ENCODE measurements at regions not wholly inside any gene's neighbourhood (a gene's known extent, or its start where the extent isn't known, plus 50 kb on each side); places are given as distances from the start of the nearest gene placed in this dataset.

DNA sequence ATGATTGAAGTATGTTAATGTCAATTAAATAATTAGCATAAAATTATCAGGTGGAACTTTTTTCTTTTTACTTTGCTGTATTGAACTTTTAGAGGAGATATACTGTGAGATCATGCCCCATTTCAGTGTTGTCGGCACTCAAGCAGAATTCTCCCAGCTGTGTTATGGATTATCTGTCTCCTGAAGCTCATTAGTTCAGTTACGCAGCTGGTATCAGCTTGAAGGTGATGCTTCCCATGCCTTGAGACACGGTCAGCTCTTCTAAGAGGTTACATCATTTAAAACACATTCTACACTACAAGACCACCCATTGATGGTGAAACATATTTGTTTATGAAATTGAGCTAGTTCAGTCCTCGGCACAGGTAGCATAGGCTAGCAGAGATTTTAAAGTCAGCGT, 68.9 kb upstream of the PHACTR2 start:
- peaks cover 3% of the 10 kb centered on the region for H3K4me1 Mint-ChIP-seq (ENCODE audit: low read depth)
- ChIA-PET CTCF (interaction anchor here (0.9 kb wide), 1 partner anchor 582 kb away, joined by 3 read pairs; no protein-coding TSS in a partner anchor), POLR2A (interaction anchor here (0.6 kb wide), 1 partner anchor 43 kb away, joined by 3 read pairs; no protein-coding TSS in a partner anchor)
- no peak overlapping the region for H3K4me3 Mint-ChIP-seq
- peaks cover 2% of the 10 kb centered on the region for H3K36me3 Mint-ChIP-seq (ENCODE audit: low read depth)
- no peak for DNase-seq
- no peak for ATAC-seq
- no peak overlapping the region for H3K27ac Mint-ChIP-seq
- H3K27me3 Mint-ChIP-seq (ENCODE audit: low read depth) = no peaks in the 10 kb centered on the region
- no peaks in the 10 kb centered on the region for H3K9me3 Mint-ChIP-seq (ENCODE audit: insufficient read depth)

DNA sequence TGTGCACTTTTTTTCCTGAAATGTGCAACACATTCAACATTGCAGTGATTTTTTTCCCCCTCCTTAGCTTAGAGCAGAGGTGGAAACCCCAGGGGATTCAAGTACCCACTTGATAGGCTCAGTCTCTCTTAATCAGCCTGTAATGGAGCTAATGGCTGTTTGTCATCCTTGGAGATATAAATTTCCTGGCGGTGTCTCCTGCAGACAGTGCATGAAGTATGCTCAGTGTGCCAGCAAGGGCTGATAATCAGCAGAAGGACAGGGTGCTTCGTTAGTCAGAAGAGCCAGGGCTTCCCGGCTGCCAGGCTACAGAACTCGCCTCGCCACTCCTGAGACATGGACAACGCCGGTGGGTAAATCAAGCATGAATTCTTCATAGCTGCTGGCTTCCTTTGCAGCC, 69.8 kb upstream of the PHACTR2 start:
- no peak overlapping the region for H3K4me3 Mint-ChIP-seq

DNA sequence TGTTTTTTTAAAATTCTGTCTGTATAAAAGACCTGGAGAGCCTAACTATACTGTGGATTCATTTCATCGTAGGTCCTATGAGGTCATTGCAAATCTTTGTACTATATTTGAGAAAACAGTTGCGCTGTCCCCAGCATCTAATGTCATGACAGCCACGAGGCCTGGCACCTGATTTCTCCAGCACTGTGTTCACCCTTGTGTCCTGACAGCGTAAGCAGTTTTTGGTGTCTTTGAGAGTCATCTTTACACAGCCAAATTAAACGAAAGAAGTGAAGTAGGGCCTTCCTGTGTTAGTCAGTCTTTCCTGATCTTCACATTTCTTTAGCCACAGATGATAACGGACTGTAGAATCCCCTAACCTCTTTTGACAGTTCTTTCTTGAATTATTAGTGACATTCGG, 70.6 kb upstream of the PHACTR2 start:
- Mint-ChIP-seq H3K4me1 (ENCODE audit: low read depth) (no peaks in the 10 kb centered on the region), H3K27ac (no peak overlapping the region), H3K9me3 (ENCODE audit: insufficient read depth) (no peaks in the 10 kb centered on the region), H3K36me3 (ENCODE audit: low read depth) (no peaks in the 10 kb centered on the region), H3K27me3 (ENCODE audit: low read depth) (no peaks in the 10 kb centered on the region), H3K4me3 (no peak overlapping the region)
- POLR2A ChIA-PET = no interaction called here
- ATAC-seq (no peak), DNase-seq (no peak)
- CTCF ChIA-PET = no interaction called here

More for the DNA sequence above, 69.8 kb upstream of the PHACTR2 start:
- Mint-ChIP-seq H3K27ac (no peak overlapping the region), H3K4me1 (ENCODE audit: low read depth) (no peaks in the 10 kb centered on the region), H3K27me3 (ENCODE audit: low read depth) (no peaks in the 10 kb centered on the region), H3K9me3 (ENCODE audit: insufficient read depth) (no peaks in the 10 kb centered on the region), H3K36me3 (ENCODE audit: low read depth) (no peaks in the 10 kb centered on the region)
- DNase-seq (no peak), ATAC-seq (no peak)
- ChIA-PET POLR2A (no interaction called here), CTCF (no interaction called here)

DNA sequence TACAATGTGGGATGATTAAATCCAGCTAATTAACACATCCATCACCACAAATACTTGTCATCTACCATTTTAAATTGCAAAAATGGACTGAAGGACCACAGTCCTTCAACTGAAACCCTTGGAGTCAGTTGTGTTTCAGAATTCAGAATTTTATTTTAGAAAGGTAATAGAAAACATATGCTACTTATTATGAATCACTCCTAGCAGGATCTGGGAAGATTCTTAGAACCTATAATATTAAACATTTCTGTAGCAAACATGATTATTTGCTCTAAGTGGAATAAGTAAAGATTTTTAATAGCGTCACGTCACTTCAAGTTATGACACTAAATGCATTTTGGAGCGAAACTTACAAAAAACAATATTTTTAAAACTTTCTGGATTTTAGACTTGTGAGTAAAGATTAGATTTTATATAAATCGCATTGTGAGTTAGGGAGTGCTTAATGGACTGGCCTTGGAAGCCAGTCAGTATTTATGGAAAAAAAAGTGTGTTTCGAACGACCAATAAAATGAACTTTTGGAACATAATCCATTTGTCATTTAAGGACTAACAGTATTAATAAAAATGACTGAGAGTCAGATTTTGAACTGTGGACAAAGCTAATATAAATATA, 71.8 kb upstream of the PHACTR2 start:
- POLR2A ChIA-PET = no interaction called here
- no peak for DNase-seq
- no peak overlapping the region for H3K27ac Mint-ChIP-seq
- no peak for ATAC-seq
- H3K27me3 Mint-ChIP-seq (ENCODE audit: low read depth) = no peaks in the 10 kb centered on the region
- CTCF ChIA-PET = no interaction called here
- H3K36me3 Mint-ChIP-seq (ENCODE audit: low read depth) = no peaks in the 10 kb centered on the region
- no peaks in the 10 kb centered on the region for H3K4me1 Mint-ChIP-seq (ENCODE audit: low read depth)
- H3K4me3 Mint-ChIP-seq = no peak overlapping the region
- H3K9me3 Mint-ChIP-seq (ENCODE audit: insufficient read depth) = no peaks in the 10 kb centered on the region

DNA sequence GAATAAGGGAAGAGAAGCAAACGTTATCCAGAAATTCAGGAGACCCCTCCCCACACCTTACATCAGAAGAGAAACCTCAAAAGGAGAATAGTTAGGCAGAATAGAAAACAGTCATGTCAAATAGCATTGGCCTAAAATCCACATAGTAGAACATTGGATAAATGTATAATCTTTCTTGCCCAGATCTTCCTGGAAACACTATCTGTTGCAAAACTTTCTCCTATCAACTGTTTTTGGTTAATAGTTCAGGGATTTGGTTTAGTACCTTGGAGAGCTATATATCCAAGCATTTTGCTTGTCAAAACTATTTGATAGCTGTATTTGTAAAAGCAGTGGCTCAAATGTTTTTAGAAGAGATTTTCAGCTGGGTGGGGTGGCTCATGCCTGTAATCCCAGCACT, 74.3 kb upstream of the PHACTR2 start:
- Mint-ChIP-seq H3K36me3 (ENCODE audit: low read depth) (no peaks in the 10 kb centered on the region), H3K4me3 (no peak overlapping the region), H3K27ac (no peak overlapping the region), H3K27me3 (ENCODE audit: low read depth) (no peaks in the 10 kb centered on the region), H3K4me1 (ENCODE audit: low read depth) (peaks cover 6% of the 10 kb centered on the region), H3K9me3 (ENCODE audit: insufficient read depth) (peaks cover 3% of the 10 kb centered on the region)
- ATAC-seq = no peak
- CTCF ChIA-PET = no interaction called here
- POLR2A ChIA-PET = no interaction called here
- DNase-seq = no peak

DNA sequence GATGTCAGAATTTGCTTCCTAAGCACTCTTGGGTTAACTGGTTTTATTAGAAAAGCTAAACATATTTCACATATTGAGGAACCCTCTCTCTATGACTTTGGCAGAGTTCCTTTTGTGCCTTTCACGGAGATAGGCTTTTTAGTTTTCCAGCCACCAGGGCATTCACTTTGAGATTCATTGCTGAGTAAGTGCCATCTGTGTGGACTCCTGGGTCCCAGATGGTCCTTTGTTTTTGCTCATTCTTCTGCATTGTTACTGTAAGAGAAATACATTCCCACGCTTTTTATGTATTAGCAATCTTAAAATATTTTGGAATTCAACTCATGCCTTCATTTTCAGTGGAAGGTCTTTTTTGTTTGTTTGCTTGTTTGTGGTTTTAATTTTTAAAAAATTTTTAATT, 76.3 kb upstream of the PHACTR2 start:
- ChIA-PET POLR2A (no interaction called here), CTCF (interaction anchor here (2.7 kb wide), 1 partner anchor 26 kb away, joined by 10 read pairs; no protein-coding TSS in a partner anchor)
- H3K27ac Mint-ChIP-seq = no peak overlapping the region
- H3K4me3 Mint-ChIP-seq = no peak overlapping the region
- no peak for DNase-seq
- H3K4me1 Mint-ChIP-seq (ENCODE audit: low read depth) = peaks cover 16% of the 10 kb centered on the region
- ATAC-seq = no peak
- H3K36me3 Mint-ChIP-seq (ENCODE audit: low read depth) = peaks cover 4% of the 10 kb centered on the region
- peaks cover 3% of the 10 kb centered on the region for H3K9me3 Mint-ChIP-seq (ENCODE audit: insufficient read depth)
- no peaks in the 10 kb centered on the region for H3K27me3 Mint-ChIP-seq (ENCODE audit: low read depth)

DNA sequence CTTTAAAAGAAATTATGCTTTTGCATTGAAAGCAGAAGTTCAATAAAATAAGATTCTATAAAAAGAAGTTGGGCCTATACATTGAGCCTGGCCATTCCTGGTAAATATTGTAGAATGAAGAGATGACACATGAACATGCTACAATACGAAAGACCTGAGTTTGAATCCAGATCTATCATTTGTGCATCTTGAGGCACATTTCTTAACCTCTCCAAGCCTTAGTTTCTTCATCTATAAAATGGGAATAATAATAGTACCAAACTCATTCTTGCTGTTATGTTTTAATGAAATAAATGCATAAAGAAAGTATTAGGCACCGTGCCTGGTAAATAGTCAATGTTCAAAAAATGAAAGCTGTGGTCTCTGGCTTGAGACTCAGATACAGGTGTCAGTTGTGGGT, 76.9 kb upstream of the PHACTR2 start:
- peaks cover 4% of the 10 kb centered on the region for H3K36me3 Mint-ChIP-seq (ENCODE audit: low read depth)
- ChIA-PET POLR2A (interaction anchor here (1.0 kb wide), 1 partner anchor 243 kb away, joined by 5 read pairs; the partner anchor contains the start of gene LTV1), CTCF (interaction anchor here (0.8 to 2.7 kb wide), 2 partner anchors 10 to 25 kb away, joined by 3 to 10 read pairs; no protein-coding TSS in a partner anchor)
- peaks cover 16% of the 10 kb centered on the region for H3K4me1 Mint-ChIP-seq (ENCODE audit: low read depth)
- H3K27me3 Mint-ChIP-seq (ENCODE audit: low read depth) = no peaks in the 10 kb centered on the region
- DNase-seq (no peak), ATAC-seq (no peak)
- peaks cover 3% of the 10 kb centered on the region for H3K9me3 Mint-ChIP-seq (ENCODE audit: insufficient read depth)
- H3K4me3 Mint-ChIP-seq = no peak overlapping the region
- no peak overlapping the region for H3K27ac Mint-ChIP-seq

DNA sequence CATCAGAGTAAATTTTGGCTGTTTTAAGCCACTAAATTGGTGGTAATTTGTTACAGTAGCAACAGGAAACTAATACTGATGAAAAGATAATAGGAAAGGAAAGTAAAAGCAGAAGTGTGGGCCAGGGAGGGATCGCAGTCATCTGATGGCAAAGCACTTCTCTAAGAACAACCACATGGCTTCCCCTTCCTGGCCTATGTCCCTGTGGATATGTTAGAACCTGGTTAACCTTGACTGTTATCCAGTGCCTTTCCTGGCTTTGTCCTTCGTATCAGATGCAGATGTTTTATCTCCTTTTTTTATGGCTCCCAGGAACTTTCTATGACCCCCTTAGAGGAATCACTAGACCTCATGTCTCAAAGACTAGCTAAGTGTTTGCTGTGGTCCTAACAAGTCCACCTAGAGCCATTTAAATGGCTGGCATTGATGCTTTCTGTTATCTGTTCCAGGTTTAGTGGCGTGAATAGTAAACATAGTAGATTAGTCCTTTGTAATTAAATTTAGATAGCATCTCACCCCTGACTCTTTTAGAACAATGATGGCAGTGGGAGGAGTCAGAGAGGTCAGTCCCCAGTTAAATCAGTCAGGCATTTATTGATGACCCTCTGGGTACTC, 79.2 kb upstream of the PHACTR2 start:
- Mint-ChIP-seq H3K27me3 (ENCODE audit: low read depth) (no peaks in the 10 kb centered on the region), H3K4me1 (ENCODE audit: low read depth) (peaks cover 16% of the 10 kb centered on the region), H3K36me3 (ENCODE audit: low read depth) (peaks cover 4% of the 10 kb centered on the region), H3K27ac (peak overlapping the region; percentile 71), H3K9me3 (ENCODE audit: insufficient read depth) (peaks cover 3% of the 10 kb centered on the region), H3K4me3 (no peak overlapping the region)
- peak; percentile 51 for DNase-seq
- ATAC-seq = peak; percentile 82
- CTCF ChIA-PET = interaction anchor here (2.7 kb wide), 1 partner anchor 23 kb away, joined by 10 read pairs; no protein-coding TSS in a partner anchor
- POLR2A ChIA-PET = interaction anchor here (0.7 kb wide), 1 partner anchor 143 kb away, joined by 3 read pairs; no protein-coding TSS in a partner anchor

DNA sequence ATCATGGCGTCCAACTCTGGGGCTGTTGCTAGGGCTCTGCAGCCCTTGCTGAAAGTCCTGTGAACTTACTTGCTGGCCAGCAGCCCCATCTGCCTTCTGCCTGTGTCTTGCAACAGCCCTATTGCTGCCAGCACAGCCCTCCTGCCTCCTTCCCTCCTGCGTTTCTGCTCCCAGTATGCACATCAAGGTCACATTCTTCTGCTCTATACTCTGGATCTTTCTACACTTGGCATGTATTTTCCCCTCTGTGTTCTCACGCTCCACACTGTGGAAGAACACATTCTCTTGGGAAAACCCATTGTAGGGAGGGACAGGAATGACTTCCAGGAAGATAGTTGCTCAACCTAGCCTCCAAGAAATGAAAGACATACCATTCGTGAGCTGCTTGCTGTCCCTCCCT, 80.9 kb upstream of the PHACTR2 start:
- Mint-ChIP-seq H3K27me3 (ENCODE audit: low read depth) (no peaks in the 10 kb centered on the region), H3K9me3 (ENCODE audit: insufficient read depth) (peaks cover 3% of the 10 kb centered on the region), H3K4me3 (no peak overlapping the region), H3K27ac (no peak overlapping the region), H3K4me1 (ENCODE audit: low read depth) (peaks cover 16% of the 10 kb centered on the region), H3K36me3 (ENCODE audit: low read depth) (peaks cover 4% of the 10 kb centered on the region)
- ChIA-PET CTCF (no interaction called here), POLR2A (no interaction called here)
- DNase-seq (no peak), ATAC-seq (no peak)

DNA sequence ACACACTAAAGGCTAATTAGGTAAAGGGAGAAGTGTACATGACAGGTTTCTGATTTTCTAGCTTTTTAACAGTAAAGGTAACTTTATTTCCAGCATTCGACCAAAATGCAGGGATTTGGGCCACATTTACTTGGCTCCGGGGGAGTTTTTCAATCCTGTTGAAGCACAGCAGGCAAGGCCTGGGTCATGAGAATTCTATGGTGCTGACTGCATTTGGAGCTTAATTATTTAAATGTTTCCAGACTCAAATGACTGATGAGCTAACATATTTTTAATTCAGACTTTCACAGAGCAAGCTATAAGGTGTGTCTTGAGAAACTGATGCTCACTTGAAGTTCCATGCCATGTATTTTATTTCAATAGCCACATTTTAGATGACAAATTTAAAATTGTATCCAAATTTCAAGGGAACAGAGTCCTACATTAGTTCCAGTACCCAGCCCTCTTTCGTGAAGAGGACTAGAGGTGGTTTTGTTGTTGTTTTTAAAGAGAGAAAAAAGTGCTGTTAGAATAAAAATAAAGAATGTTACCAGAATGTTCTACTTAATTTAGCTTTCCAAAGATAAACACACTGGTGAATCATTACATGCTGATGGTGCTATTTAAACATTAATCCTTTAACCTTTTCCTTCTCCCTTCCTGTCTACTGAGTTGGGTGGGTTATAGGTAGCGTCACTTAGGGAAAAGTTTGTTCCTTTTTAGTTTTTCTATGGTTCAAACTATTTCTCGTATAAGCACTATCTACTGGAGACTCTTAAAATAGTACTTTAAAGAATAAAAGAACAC, 82.3 kb upstream of the PHACTR2 start:
- Mint-ChIP-seq H3K27ac (no peak overlapping the region), H3K4me1 (ENCODE audit: low read depth) (peaks cover 16% of the 10 kb centered on the region), H3K27me3 (ENCODE audit: low read depth) (no peaks in the 10 kb centered on the region), H3K36me3 (ENCODE audit: low read depth) (peaks cover 4% of the 10 kb centered on the region), H3K4me3 (no peak overlapping the region), H3K9me3 (ENCODE audit: insufficient read depth) (peaks cover 2% of the 10 kb centered on the region)
- DNase-seq = no peak
- ATAC-seq = no peak
- ChIA-PET POLR2A (no interaction called here), CTCF (interaction anchor here (1.5 kb wide), 1 partner anchor 20 kb away, joined by 6 read pairs; no protein-coding TSS in a partner anchor)

DNA sequence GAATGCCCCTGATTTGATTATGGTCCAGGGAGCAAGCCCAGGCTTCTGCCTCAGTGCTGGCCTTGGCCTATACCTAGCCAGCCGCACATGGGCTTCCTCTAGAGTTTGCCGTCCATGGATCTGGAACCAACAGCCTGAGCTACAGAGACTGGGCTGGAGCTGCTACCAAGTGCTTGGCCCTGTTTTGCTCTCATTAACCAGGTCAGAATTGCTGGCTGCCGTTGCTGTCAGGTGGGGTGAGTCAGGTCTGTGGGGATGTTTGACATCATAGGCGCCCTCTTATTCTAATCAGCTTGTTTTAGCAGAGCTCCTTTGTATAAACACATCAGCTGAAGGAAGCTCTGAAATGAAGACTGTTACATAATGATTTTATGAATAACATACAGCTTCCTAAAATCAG, 83.1 kb upstream of the PHACTR2 start:
- Mint-ChIP-seq H3K4me1 (ENCODE audit: low read depth) (peaks cover 16% of the 10 kb centered on the region), H3K9me3 (ENCODE audit: insufficient read depth) (no peaks in the 10 kb centered on the region), H3K4me3 (no peak overlapping the region), H3K36me3 (ENCODE audit: low read depth) (peaks cover 4% of the 10 kb centered on the region), H3K27me3 (ENCODE audit: low read depth) (no peaks in the 10 kb centered on the region), H3K27ac (no peak overlapping the region)
- POLR2A ChIA-PET = no interaction called here
- no peak for DNase-seq
- no peak for ATAC-seq
- CTCF ChIA-PET = interaction anchor here (1.5 kb wide), 1 partner anchor 19 kb away, joined by 6 read pairs; no protein-coding TSS in a partner anchor

DNA sequence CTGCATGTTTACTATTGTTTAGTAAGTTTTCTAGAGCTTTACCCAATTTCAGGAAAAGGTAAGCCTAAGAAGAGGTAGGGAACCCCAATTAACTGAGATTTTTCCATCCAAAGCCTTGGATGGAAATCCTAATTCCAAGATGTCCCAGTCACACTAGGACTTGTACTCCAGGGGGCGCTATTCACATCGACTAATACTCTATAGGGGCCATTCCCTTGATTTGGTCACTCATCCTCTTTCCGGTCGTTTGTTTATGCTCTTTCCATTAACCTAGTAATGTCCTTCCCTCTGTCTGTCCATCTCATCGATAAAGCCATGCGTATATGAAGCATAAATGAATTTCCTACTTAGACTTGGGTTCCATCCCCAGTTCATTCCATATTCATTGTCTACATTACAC, 80.8 kb upstream of the FUCA2 start:
- DNase-seq = no peak
- Mint-ChIP-seq H3K4me3 (no peak overlapping the region), H3K9me3 (ENCODE audit: insufficient read depth) (no peaks in the 10 kb centered on the region), H3K27ac (no peak overlapping the region), H3K36me3 (ENCODE audit: low read depth) (no peaks in the 10 kb centered on the region), H3K27me3 (ENCODE audit: low read depth) (no peaks in the 10 kb centered on the region), H3K4me1 (ENCODE audit: low read depth) (no peaks in the 10 kb centered on the region)
- CTCF ChIA-PET = interaction anchor here (1.2 to 2.5 kb wide), 2 partner anchors 17 to 421 kb away, joined by 4 to 6 read pairs; no protein-coding TSS in a partner anchor
- POLR2A ChIA-PET = no interaction called here
- ATAC-seq = no peak
